Sigmoid colon (tissue), 4 donors: ENCODE measurements at regions not wholly inside any gene's neighbourhood (a gene's known extent, or its start where the extent isn't known, plus 50 kb on each side); places are given as distances from the start of the nearest gene placed in this dataset.

ENCODE experiments used
- EP300 ChIP-seq, 4 donors: sonication (generic); formaldehyde crosslinking; IDR thresholded peaks; one replicate each; pipeline ENCODE4 v1.6.1; 2017; ENCODE audit warnings: antibody characterized with exemption in 4 of 4
- POLR2A ChIP-seq, 2 donors: fragments of 450-650 bp; IDR thresholded peaks; one replicate each; pipeline ENCODE4 v1.6.1; 2016; ENCODE audit warnings: antibody characterized with exemption in 2 of 2, mild to moderate bottlenecking in 2 of 2, moderate library complexity in 2 of 2
- POLR2AphosphoS5 ChIP-seq, 4 donors: sonication (generic); formaldehyde crosslinking; IDR thresholded peaks; one replicate each; pipeline ENCODE4 v1.6.1; 2017; ENCODE audit warnings: antibody characterized with exemption in 4 of 4
- TF ChIP-seq, protein P1 (sequence below), 4 experiments: fragments of 450-650 bp in 3 of 4; fragments of 200-600 bp in 1 of 4; IDR thresholded peaks; one replicate each; pipeline ENCODE4 v1.5.1; 2016 to 2019; ENCODE audit warnings: antibody characterized with exemption in 4 of 4, mild to moderate bottlenecking in 3 of 4, moderate library complexity in 2 of 4

DNA sequence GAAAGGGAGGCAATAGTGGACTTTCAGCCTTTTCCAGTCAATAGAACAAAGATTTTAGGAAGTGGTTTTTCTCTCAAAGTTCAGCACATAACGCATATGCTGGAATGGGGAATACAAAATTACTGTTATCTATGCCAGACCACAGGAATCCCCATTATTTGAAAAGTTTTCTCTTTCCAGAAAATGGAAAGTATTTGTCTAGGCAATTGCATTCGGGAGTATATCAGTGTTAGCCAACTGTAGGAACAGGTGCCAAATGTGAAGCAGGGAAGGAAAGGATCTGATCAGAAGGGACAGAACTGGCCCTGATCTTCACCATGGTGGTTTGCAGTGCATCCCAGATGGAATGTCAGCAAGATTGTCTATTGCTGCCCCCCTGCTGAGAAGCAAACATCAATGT lies 213.6 kb downstream of the CPE start:
- TF ChIP-seq, protein P1, sequence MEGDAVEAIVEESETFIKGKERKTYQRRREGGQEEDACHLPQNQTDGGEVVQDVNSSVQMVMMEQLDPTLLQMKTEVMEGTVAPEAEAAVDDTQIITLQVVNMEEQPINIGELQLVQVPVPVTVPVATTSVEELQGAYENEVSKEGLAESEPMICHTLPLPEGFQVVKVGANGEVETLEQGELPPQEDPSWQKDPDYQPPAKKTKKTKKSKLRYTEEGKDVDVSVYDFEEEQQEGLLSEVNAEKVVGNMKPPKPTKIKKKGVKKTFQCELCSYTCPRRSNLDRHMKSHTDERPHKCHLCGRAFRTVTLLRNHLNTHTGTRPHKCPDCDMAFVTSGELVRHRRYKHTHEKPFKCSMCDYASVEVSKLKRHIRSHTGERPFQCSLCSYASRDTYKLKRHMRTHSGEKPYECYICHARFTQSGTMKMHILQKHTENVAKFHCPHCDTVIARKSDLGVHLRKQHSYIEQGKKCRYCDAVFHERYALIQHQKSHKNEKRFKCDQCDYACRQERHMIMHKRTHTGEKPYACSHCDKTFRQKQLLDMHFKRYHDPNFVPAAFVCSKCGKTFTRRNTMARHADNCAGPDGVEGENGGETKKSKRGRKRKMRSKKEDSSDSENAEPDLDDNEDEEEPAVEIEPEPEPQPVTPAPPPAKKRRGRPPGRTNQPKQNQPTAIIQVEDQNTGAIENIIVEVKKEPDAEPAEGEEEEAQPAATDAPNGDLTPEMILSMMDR (IDR thresholded peaks at IDR 0.05) = no peak
- TF ChIP-seq EP300 (IDR thresholded peaks at IDR 0.05) (no peak), POLR2A (IDR thresholded peaks at IDR 0.05) (no peak), POLR2AphosphoS5 (IDR thresholded peaks at IDR 0.05) (no peak)
